MM.1S (cell line): ENCODE measurements at regions not wholly inside any gene's neighbourhood (a gene's known extent, or its start where the extent isn't known, plus 50 kb on each side); places are given as distances from the start of the nearest gene placed in this dataset.

Experiments used
- DNase-seq: peaks from one replicate; pipeline ENCODE4 v3.0.0-alpha.2; 2015
- H2AFZ ChIP-seq: fragments of 300-600 bp; sonication (generic); 2 replicates; pipeline ENCODE4 v1.6.0; 2016; ENCODE audit warnings: antibody characterized with exemption, low read length
- H3F3A ChIP-seq: fragments of 300-600 bp; sonication (generic); 2 replicates; pipeline ENCODE4 v1.6.1; 2016; ENCODE audit warnings: mild to moderate bottlenecking, antibody characterized with exemption, low read length, moderate library complexity, mixed read lengths; ENCODE audit not compliant: insufficient read depth
- H3K27ac ChIP-seq: fragments of 300-600 bp; sonication (generic); 2 replicates; pipeline ENCODE4 v1.5.1; 2016; ENCODE audit warnings: mild to moderate bottlenecking, low read length
- H3K27me3 ChIP-seq: fragments of 300-600 bp; sonication (generic); replicated peaks from 2 replicates; pipeline ENCODE4 v1.6.0; 2016; ENCODE audit warnings: low read length; ENCODE audit not compliant: insufficient read depth
- H3K36me3 ChIP-seq: fragments of 300-600 bp; sonication (generic); replicated peaks from 2 replicates; pipeline ENCODE4 v1.6.1; 2016; ENCODE audit warnings: mild to moderate bottlenecking, low read length, mixed read lengths; ENCODE audit not compliant: insufficient read depth
- H3K4me1 ChIP-seq: fragments of 300-600 bp; sonication (generic); 2 replicates; pipeline ENCODE4 v1.6.1; 2016; ENCODE audit warnings: low read length, mixed read lengths
- H3K4me2 ChIP-seq: fragments of 300-600 bp; sonication (generic); 2 replicates; pipeline ENCODE4 v1.6.0; 2016; ENCODE audit warnings: low read depth, low read length
- H3K4me3 ChIP-seq: fragments of 300-600 bp; sonication (generic); 2 replicates; pipeline ENCODE4 v1.5.1; 2016; ENCODE audit warnings: low read length, mixed read lengths
- H3K79me2 ChIP-seq: fragments of 300-600 bp; sonication (generic); 2 replicates; pipeline ENCODE4 v1.6.1; 2016; ENCODE audit warnings: mixed run types, low read length, mixed read lengths
- H3K9ac ChIP-seq: fragments of 300-600 bp; sonication (generic); 2 replicates; pipeline ENCODE4 v1.6.1; 2016; ENCODE audit warnings: low read length, mixed read lengths
- H3K9me2 ChIP-seq: fragments of 300-600 bp; sonication (generic); replicated peaks from 2 replicates; pipeline ENCODE4 v1.6.1; 2016; ENCODE audit warnings: mild to moderate bottlenecking, low read length, mixed read lengths; ENCODE audit not compliant: insufficient read depth
- H3K9me3 ChIP-seq: fragments of 300-600 bp; sonication (generic); replicated peaks from 2 replicates; pipeline ENCODE4 v1.6.1; 2016; ENCODE audit warnings: mild to moderate bottlenecking, low read length, mixed read lengths; ENCODE audit not compliant: insufficient read depth
- H4K20me1 ChIP-seq: fragments of 300-600 bp; sonication (generic); 2 replicates; pipeline ENCODE4 v1.6.1; 2016; ENCODE audit warnings: mild to moderate bottlenecking, low read length, moderate library complexity, mixed read lengths; ENCODE audit not compliant: insufficient read depth
- EZH2 ChIP-seq: fragments of 300-600 bp; sonication (generic); optimal IDR thresholded peaks from 2 replicates; pipeline ENCODE3; 2017; ENCODE audit warnings: low read depth, mild to moderate bottlenecking, antibody characterized with exemption, low read length, mixed read lengths
- EZH2phosphoT487 ChIP-seq: fragments of 300-600 bp; sonication (generic); IDR thresholded peaks from 2 replicates; pipeline ENCODE4 v1.6.1; 2018; ENCODE audit warnings: antibody characterized with exemption, low read length
- TF ChIP-seq, protein P1 (sequence below): fragments of 300-600 bp; sonication (generic); IDR thresholded peaks from 2 replicates; pipeline ENCODE4 v1.5.1; 2016; ENCODE audit warnings: antibody characterized with exemption, low read length, mixed read lengths

DNA sequence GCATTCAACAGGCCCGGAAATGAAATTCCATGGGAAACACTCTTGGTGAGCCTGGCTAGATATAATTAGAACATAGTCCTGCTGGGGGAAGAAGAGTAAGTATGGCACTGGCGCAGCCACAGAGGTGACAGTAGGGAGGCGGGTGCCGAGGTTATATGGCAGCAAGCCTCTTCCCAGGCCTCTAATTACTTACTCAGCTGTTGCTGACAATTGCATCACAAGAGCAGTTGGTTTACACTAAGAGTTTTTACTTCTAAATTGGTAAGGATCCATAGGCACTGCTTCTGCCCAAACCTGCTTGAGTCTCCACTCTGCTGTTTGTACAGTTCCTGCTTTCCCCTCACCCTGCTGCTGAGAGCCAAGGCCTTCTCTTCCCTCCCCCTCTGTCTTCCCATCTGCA is 93.3 kb upstream of the DUSP5 start:
- no peaks in the 10 kb centered on the region for H3K9me2 ChIP-seq
- no peaks in the 10 kb centered on the region for H3K79me2 ChIP-seq
- H2AFZ ChIP-seq, result no peak overlapping the region
- no peaks in the 10 kb centered on the region for H4K20me1 ChIP-seq
- no peak overlapping the region for H3K27ac ChIP-seq
- no peak overlapping the region for H3K4me2 ChIP-seq
- H3K9ac ChIP-seq, result no peak overlapping the region
- H3K9me3 ChIP-seq, result no peaks in the 10 kb centered on the region
- H3K36me3 ChIP-seq, result no peaks in the 10 kb centered on the region
- no peaks in the 10 kb centered on the region for H3K27me3 ChIP-seq
- no peak for DNase-seq
- H3K4me1 ChIP-seq, result peaks cover 21% of the 10 kb centered on the region
- no peak overlapping the region for H3K4me3 ChIP-seq
- no peaks in the 10 kb centered on the region for H3F3A ChIP-seq
- TF ChIP-seq, protein P1, sequence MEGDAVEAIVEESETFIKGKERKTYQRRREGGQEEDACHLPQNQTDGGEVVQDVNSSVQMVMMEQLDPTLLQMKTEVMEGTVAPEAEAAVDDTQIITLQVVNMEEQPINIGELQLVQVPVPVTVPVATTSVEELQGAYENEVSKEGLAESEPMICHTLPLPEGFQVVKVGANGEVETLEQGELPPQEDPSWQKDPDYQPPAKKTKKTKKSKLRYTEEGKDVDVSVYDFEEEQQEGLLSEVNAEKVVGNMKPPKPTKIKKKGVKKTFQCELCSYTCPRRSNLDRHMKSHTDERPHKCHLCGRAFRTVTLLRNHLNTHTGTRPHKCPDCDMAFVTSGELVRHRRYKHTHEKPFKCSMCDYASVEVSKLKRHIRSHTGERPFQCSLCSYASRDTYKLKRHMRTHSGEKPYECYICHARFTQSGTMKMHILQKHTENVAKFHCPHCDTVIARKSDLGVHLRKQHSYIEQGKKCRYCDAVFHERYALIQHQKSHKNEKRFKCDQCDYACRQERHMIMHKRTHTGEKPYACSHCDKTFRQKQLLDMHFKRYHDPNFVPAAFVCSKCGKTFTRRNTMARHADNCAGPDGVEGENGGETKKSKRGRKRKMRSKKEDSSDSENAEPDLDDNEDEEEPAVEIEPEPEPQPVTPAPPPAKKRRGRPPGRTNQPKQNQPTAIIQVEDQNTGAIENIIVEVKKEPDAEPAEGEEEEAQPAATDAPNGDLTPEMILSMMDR, result no peak
- TF ChIP-seq EZH2, result no peak

- Histone ChIP-seq H3F3A (no peaks in the 10 kb centered on the region), H3K27ac (no peak overlapping the region), H4K20me1 (no peaks in the 10 kb centered on the region), H3K4me3 (no peak overlapping the region), H3K36me3 (no peaks in the 10 kb centered on the region), H3K9me3 (no peaks in the 10 kb centered on the region), H3K9ac (no peak overlapping the region), H3K79me2 (no peaks in the 10 kb centered on the region), H3K4me2 (no peak overlapping the region), H3K9me2 (no peaks in the 10 kb centered on the region), H3K27me3 (no peaks in the 10 kb centered on the region), H3K4me1 (peaks cover 25% of the 10 kb centered on the region), H2AFZ (no peak overlapping the region)
- TF ChIP-seq, protein P1, result no peak
- TF ChIP-seq EZH2 (no peak), EZH2phosphoT487 (no peak)
- DNase-seq, result no peak
Measured at GRCh38 chr10:110404825-110405224, 92.9 kb upstream of the DUSP5 start.

- Histone ChIP-seq H3K4me1 (peaks cover 31% of the 10 kb centered on the region), H3K79me2 (no peaks in the 10 kb centered on the region), H3F3A (no peaks in the 10 kb centered on the region), H3K9me3 (no peaks in the 10 kb centered on the region), H3K9me2 (no peaks in the 10 kb centered on the region), H3K27ac (no peak overlapping the region), H2AFZ (no peak overlapping the region), H3K9ac (no peak overlapping the region), H3K4me3 (no peak overlapping the region), H3K27me3 (no peaks in the 10 kb centered on the region), H3K36me3 (no peaks in the 10 kb centered on the region), H4K20me1 (no peaks in the 10 kb centered on the region), H3K4me2 (no peak overlapping the region)
- DNase-seq, result no peak
- TF ChIP-seq EZH2, result no peak
- TF ChIP-seq, protein P1, result no peak
- no peak for TF ChIP-seq EZH2phosphoT487
Measured at GRCh38 chr10:110405380-110405779, 92.3 kb upstream of the DUSP5 start.
